OCI-LY1 (cell line): ENCODE measurements at regions not wholly inside any gene's neighbourhood (a gene's known extent, or its start where the extent isn't known, plus 50 kb on each side); places are given as distances from the start of the nearest gene placed in this dataset.

Experiments
- H2AFZ ChIP-seq: fragments of 200-600 bp; sonication (generic), shearing (Covaris generic); 2 replicates; pipeline ENCODE4 v1.6.0; 2014; ENCODE audit warnings: antibody characterized with exemption, mild to moderate bottlenecking, low read length
- H3F3A ChIP-seq: fragments of 200-600 bp; sonication (generic), shearing (Covaris generic); 2 replicates; pipeline ENCODE4 v1.6.0; 2014; ENCODE audit warnings: mild to moderate bottlenecking, antibody characterized with exemption, low read length, moderate library complexity; ENCODE audit not compliant: insufficient read depth
- H3K27ac ChIP-seq: fragments of 200-600 bp; sonication (generic); 2 replicates; pipeline ENCODE4 v1.5.1; 2014; ENCODE audit warnings: low read length, mixed run types, mild to moderate bottlenecking, low read depth; ENCODE audit not compliant: poor library complexity, severe bottlenecking
- H3K27me3 ChIP-seq: fragments of 200-600 bp; sonication (generic); 2 replicates; pipeline ENCODE4 v1.6.0; 2014; ENCODE audit warnings: antibody characterized with exemption, mild to moderate bottlenecking, low read length, moderate library complexity; ENCODE audit not compliant: insufficient read depth
- H3K36me3 ChIP-seq: fragments of 200-600 bp; sonication (generic); 2 replicates; pipeline ENCODE4 v1.6.1; 2014; ENCODE audit warnings: mild to moderate bottlenecking, antibody characterized with exemption, low read length, moderate library complexity, mixed read lengths; ENCODE audit not compliant: insufficient read depth
- H3K4me1 ChIP-seq: fragments of 200-600 bp; sonication (generic); 2 replicates; pipeline ENCODE4 v1.5.1; 2014; ENCODE audit warnings: mild to moderate bottlenecking, low read length, moderate library complexity; ENCODE audit not compliant: insufficient read depth, severe bottlenecking
- H3K4me2 ChIP-seq: fragments of 200-600 bp; sonication (generic), shearing (Covaris generic); 2 replicates; pipeline ENCODE4 v1.6.1; 2014; ENCODE audit warnings: low read length
- H3K4me3 ChIP-seq: fragments of 200-600 bp; sonication (generic); 2 replicates; pipeline ENCODE4 v1.5.1; 2014; ENCODE audit warnings: low read length, low read depth, mild to moderate bottlenecking, mixed read lengths; ENCODE audit not compliant: poor library complexity, severe bottlenecking
- H3K79me2 ChIP-seq: fragments of 200-600 bp; shearing (Covaris generic); 2 replicates; pipeline ENCODE4 v1.6.1; 2016; ENCODE audit warnings: mixed run types, low read length, mixed read lengths; ENCODE audit not compliant: insufficient read depth
- H3K9ac ChIP-seq: fragments of 200-600 bp; sonication (generic), shearing (Covaris generic); 2 replicates; pipeline ENCODE4 v1.6.1; 2014; ENCODE audit warnings: mild to moderate bottlenecking, low read length, mixed read lengths
- H3K9me2 ChIP-seq: fragments of 200-600 bp; sonication (generic), shearing (Covaris generic); 2 replicates; pipeline ENCODE4 v1.6.1; 2014; ENCODE audit warnings: low read depth, mild to moderate bottlenecking, low read length, mixed read lengths
- H3K9me3 ChIP-seq: fragments of 200-600 bp; shearing (Covaris generic); 2 replicates; pipeline ENCODE4 v1.6.1; 2014; ENCODE audit warnings: low read length, mixed read lengths
- H4K20me1 ChIP-seq: fragments of 200-600 bp; sonication (generic), shearing (Covaris generic); 2 replicates; pipeline ENCODE4 v1.6.0; 2016; ENCODE audit warnings: mild to moderate bottlenecking, low read length; ENCODE audit not compliant: insufficient read depth
- EZH2 ChIP-seq: fragments of 200-600 bp; sonication (generic), shearing (Covaris generic); IDR thresholded peaks from 2 replicates; pipeline ENCODE4 v1.8.0; 2017; ENCODE audit warnings: borderline replicate concordance, mixed run types, mild to moderate bottlenecking, antibody characterized with exemption, low read length, moderate library complexity, mixed read lengths
- TF ChIP-seq, protein P1 (sequence below): fragments of 200-600 bp; sonication (generic), shearing (Covaris generic); IDR thresholded peaks from 2 replicates; pipeline ENCODE4 v1.5.1; 2017; ENCODE audit warnings: mild to moderate bottlenecking, antibody characterized with exemption, low read length, moderate library complexity, mixed read lengths

GRCh38 chr1:208335371-208336136, 91.4 kb upstream of the PLXNA2 start:
- Histone ChIP-seq H3K27me3 (0 out of 2 replicates have a peak, but pooled peaks cover 3% of the 10 kb centered on the region), H3K4me1 (no peaks in the 10 kb centered on the region), H2AFZ (no peak overlapping the region), H3K9me2 (no peaks in the 10 kb centered on the region), H3K4me2 (no peak overlapping the region), H3K9me3 (no peaks in the 10 kb centered on the region), H3K27ac (no peak overlapping the region), H3K4me3 (no peak overlapping the region), H3K79me2 (no peaks in the 10 kb centered on the region), H3K36me3 (no peaks in the 10 kb centered on the region), H3F3A (no peaks in the 10 kb centered on the region), H3K9ac (no peak overlapping the region), H4K20me1 (no peaks in the 10 kb centered on the region)
- TF ChIP-seq, protein P1, sequence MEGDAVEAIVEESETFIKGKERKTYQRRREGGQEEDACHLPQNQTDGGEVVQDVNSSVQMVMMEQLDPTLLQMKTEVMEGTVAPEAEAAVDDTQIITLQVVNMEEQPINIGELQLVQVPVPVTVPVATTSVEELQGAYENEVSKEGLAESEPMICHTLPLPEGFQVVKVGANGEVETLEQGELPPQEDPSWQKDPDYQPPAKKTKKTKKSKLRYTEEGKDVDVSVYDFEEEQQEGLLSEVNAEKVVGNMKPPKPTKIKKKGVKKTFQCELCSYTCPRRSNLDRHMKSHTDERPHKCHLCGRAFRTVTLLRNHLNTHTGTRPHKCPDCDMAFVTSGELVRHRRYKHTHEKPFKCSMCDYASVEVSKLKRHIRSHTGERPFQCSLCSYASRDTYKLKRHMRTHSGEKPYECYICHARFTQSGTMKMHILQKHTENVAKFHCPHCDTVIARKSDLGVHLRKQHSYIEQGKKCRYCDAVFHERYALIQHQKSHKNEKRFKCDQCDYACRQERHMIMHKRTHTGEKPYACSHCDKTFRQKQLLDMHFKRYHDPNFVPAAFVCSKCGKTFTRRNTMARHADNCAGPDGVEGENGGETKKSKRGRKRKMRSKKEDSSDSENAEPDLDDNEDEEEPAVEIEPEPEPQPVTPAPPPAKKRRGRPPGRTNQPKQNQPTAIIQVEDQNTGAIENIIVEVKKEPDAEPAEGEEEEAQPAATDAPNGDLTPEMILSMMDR, result no peak
- TF ChIP-seq EZH2, result no peak

DNA sequence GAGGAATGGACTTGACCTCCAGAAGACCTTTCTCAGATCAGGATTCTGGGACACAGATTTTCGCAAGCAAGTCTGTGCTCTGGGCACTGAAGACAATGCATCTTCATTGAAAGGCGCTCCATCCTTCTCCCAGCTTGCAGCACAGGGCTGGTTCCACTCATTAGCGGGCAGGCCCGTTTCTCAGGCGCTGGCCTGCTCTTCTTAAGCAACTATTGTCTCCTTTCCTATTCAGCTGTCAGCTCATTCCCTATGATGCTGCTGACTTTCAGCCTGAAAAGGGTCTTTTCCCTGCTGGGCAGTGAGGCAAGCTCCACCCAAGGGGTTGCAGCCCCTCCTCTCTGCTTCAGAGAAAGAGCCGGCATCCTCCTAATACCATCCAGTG, 91.9 kb upstream of the PLXNA2 start:
- Histone ChIP-seq H3K27ac (no peak overlapping the region), H3K9ac (no peak overlapping the region), H3K4me3 (no peak overlapping the region), H3K79me2 (no peaks in the 10 kb centered on the region), H2AFZ (no peak overlapping the region), H3K4me1 (no peaks in the 10 kb centered on the region), H3F3A (no peaks in the 10 kb centered on the region), H3K27me3 (0 out of 2 replicates have a peak, but pooled peaks cover 3% of the 10 kb centered on the region), H3K4me2 (no peak overlapping the region), H3K9me2 (no peaks in the 10 kb centered on the region), H4K20me1 (no peaks in the 10 kb centered on the region), H3K9me3 (no peaks in the 10 kb centered on the region), H3K36me3 (no peaks in the 10 kb centered on the region)
- TF ChIP-seq EZH2, result no peak
- TF ChIP-seq, protein P1, result no peak

- Histone ChIP-seq H4K20me1 (no peaks in the 10 kb centered on the region), H3K79me2 (no peaks in the 10 kb centered on the region), H3K9me3 (no peaks in the 10 kb centered on the region), H3K27ac (no peak overlapping the region), H3K4me3 (no peak overlapping the region), H3K27me3 (0 out of 2 replicates have a peak, but pooled peaks cover 3% of the 10 kb centered on the region), H3K9ac (no peak overlapping the region), H3K9me2 (no peaks in the 10 kb centered on the region), H3K4me1 (no peaks in the 10 kb centered on the region), H2AFZ (no peak overlapping the region), H3K36me3 (no peaks in the 10 kb centered on the region), H3F3A (no peaks in the 10 kb centered on the region), H3K4me2 (no peak overlapping the region)
- TF ChIP-seq EZH2, result no peak
- TF ChIP-seq, protein P1, result no peak
Observed at GRCh38 chr1:208339911-208340310, 95.7 kb upstream of the PLXNA2 start.
